HUES64 (cell line): ENCODE measurements at regions not wholly inside any gene's neighbourhood (a gene's known extent, or its start where the extent isn't known, plus 50 kb on each side); places are given as distances from the start of the nearest gene placed in this dataset.
"Not testable (repeated sequence)": the region's sequence is repeated elsewhere in the genome, so short reads cannot be mapped to it uniquely, and the experiment has no call there.

Source experiments
- H3K27ac ChIP-seq: 2 replicates; pipeline ENCODE4 v1.7.0; 2013; ENCODE audit warnings: low read depth, low read length, inconsistent platforms
- H3K27me3 ChIP-seq: 2 replicates; pipeline ENCODE4 v1.6.1; 2013; ENCODE audit warnings: mild to moderate bottlenecking, low read length; ENCODE audit not compliant: insufficient read depth
- H3K36me3 ChIP-seq: 2 replicates; pipeline ENCODE4 v1.6.1; 2013; ENCODE audit warnings: mild to moderate bottlenecking, low read length; ENCODE audit not compliant: insufficient read depth
- H3K4me1 ChIP-seq: 2 replicates; pipeline ENCODE4 v1.6.1; 2013; ENCODE audit warnings: mild to moderate bottlenecking, low read length, moderate library complexity; ENCODE audit not compliant: insufficient read depth
- H3K4me3 ChIP-seq: 2 replicates; pipeline ENCODE4 v1.5.1; 2013; ENCODE audit warnings: mild to moderate bottlenecking, low read length, moderate library complexity
- H3K9ac ChIP-seq: 2 replicates; pipeline ENCODE4 v1.6.1; 2013; ENCODE audit warnings: mild to moderate bottlenecking, low read depth, low read length
- H3K9me3 ChIP-seq: 2 replicates; pipeline ENCODE4 v1.6.1; 2013; ENCODE audit warnings: low read depth, low read length; ENCODE audit not compliant: insufficient read depth
- WGBS: fragments of 150-250, 120-280 bp; methylation state at CpG from one replicate; pipeline ENCODE4 v1.1.7; 2013; ENCODE audit warnings: missing lambda C conversion rate; 5-methylcytosine and 5-hydroxymethylcytosine counted together

DNA sequence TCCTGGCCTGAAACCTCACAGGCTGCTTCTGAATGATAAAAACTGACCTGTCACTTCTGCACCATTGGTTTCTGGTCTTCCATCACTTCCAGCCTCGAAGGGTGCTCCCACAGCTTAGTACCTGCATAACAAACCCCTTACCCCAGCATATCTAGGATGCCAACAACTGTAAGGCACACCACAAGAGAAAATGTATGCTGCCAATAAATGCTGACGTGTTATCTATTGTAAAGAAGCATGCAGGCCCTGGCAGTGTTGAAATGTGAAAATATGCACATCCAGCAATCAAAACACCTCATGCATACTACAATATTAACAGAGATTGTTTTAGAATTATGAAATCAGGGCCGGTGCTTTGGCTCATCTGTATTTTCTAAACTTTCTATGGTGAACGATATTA, 242.0 kb upstream of the NSMCE3 start:
- Histone ChIP-seq H3K9me3 (no peaks in the 10 kb centered on the region), H3K27me3 (no peaks in the 10 kb centered on the region), H3K4me3 (no peak overlapping the region), H3K27ac (no peak overlapping the region), H3K36me3 (no peaks in the 10 kb centered on the region), H3K9ac (no peak overlapping the region), H3K4me1 (no peaks in the 10 kb centered on the region)
- WGBS, result 95% methylated on average over 2 of the region's 4 CpGs

DNA sequence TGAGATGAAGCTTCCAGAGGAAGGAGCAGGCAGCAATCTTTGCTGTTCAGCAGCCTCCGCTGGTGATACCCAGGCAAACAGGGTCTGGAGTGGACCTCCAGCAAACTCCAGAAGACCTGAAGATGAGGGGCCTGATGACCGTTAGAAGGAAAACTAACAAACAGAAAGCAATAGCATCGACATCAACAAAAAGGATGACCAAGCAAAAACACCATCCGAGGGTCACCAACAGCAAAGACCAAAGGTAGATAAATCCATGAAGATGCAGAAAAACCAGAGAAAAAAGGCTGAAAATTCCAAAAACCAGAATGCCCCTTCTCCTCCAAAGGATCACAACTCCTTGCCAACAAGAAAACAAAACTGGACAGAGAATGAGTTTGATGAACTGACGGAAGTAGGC, 235.9 kb upstream of the NSMCE3 start:
- not testable (repeated sequence) for H3K36me3 ChIP-seq, H3K27me3 ChIP-seq, H3K27ac ChIP-seq, H3K9ac ChIP-seq, H3K9me3 ChIP-seq, H3K4me3 ChIP-seq
- WGBS, result 97% methylated on average over 5 of the region's 5 CpGs
- peaks cover 14% of the 10 kb centered on the region for H3K4me1 ChIP-seq

DNA sequence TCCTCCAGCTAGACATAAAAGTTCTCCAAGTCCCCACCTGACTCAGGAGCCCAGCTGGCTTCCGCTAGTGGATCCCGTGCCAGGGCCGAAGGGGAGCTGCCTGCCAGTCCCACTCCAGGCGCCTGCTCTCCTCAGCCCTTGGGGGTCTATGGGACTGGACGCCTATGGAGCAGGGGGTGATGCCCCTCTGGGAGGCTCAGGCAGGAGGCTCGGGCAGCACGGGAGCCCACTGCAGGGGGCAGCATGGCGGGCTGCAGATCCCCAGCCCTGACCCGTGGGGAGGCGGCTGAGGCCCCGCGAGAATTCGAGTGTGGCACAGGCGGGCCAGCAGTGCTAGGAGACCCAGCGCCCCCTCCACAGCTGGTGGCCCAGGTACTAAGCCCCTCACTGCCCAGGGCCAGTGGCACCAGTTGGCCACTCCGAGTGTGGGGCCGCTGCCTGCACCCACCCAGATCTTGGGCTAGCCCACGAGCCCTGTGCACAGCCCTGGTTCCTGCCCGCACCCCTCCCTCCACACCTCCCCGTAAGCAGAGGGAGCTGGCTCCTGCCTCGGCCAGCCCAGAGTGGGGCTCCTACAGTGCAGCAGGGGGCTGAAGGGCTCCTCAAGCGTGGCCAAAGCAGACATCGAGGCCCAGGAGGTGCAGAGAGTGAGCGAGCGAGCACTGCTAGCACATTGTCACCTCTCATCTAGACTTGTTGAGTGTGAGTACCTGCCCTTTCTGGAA, 221.3 kb upstream of the NSMCE3 start:
- Histone ChIP-seq H3K36me3 (no peaks in the 10 kb centered on the region), H3K9ac (no peak overlapping the region), H3K9me3 (peaks cover 6% of the 10 kb centered on the region; the same call in 1 of the 2 replicates), H3K27me3 (no peaks in the 10 kb centered on the region), H3K4me3 (no peak overlapping the region), H3K4me1 (no peaks in the 10 kb centered on the region), H3K27ac (no peak overlapping the region)
- WGBS, result 93% methylated on average over 25 of the region's 25 CpGs

DNA sequence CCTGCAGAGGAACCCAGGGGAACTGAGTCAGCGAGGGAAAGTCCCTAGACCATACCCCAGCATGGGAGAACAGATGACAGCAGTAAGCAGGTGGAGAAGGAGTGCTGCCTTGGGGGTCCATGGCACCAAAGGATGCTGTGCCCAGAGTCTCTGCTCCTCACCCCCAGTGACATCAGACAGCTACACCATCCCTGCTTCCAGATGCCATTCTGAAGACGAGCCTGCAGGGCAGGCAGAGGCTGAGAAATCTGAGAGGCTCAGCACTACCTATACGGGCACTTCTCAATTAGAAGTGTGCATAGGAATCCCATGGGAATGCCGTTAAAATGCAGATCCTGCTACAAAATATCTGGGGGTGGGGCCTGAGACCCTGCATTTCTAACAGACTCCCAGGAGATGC, 211.3 kb upstream of the NSMCE3 start:
- Histone ChIP-seq H3K36me3 (no peaks in the 10 kb centered on the region), H3K4me1 (peaks cover 8% of the 10 kb centered on the region; the same call in 1 of the 2 replicates), H3K9me3 (no peaks in the 10 kb centered on the region), H3K27ac (no peak overlapping the region), H3K9ac (no peak overlapping the region), H3K27me3 (no peaks in the 10 kb centered on the region), H3K4me3 (no peak overlapping the region)
- WGBS, result 81% methylated on average over 4 of the region's 4 CpGs

DNA sequence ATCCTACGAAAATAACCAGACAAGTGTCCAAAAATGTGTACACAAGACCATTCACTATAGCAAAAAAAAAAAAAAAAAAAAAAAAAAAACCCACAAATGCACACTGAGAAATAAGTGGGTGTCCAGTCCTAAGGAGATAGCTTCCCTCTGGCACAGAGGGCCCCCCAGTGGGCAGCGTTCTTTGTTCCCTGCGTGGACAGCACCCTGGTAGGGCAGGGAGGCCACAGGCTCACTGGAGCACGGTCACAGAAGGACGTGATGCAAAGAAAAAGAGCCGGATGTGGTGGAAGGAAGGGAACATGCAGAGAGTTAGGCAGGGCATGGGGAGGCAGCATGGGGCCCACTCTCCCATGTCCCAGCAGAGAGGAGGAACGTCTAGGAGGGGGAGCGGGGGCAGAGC, 210.7 kb upstream of the NSMCE3 start:
- Histone ChIP-seq H3K9me3 (no peaks in the 10 kb centered on the region), H3K4me1 (peaks cover 8% of the 10 kb centered on the region; the same call in 1 of the 2 replicates), H3K27ac (no peak overlapping the region), H3K36me3 (no peaks in the 10 kb centered on the region), H3K4me3 (no peak overlapping the region), H3K9ac (no peak overlapping the region), H3K27me3 (no peaks in the 10 kb centered on the region)
- 84% methylated on average over 8 of the region's 8 CpGs for WGBS

DNA sequence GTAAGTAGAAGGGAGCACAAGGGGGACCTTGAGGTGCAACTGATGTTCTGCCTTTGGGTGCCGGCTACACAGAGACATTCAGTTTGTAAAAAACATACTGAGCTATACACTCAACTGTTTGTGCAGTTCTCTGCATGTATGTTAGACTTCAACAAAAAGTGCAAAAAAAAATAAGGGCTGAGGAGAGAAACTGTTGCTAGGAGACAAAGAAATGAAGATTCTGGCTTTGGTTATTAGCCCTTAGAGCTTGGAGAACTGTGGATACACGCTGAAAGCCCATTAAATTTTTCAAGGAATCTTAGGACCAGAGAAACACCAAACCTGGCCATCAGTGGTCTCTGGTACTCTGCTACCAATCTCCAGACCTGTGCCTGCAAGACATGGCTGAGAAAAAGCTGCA, 207.6 kb upstream of the NSMCE3 start:
- peaks cover 8% of the 10 kb centered on the region; the same call in 1 of the 2 replicates for H3K4me1 ChIP-seq
- H3K36me3 ChIP-seq, result no peaks in the 10 kb centered on the region
- no peaks in the 10 kb centered on the region for H3K9me3 ChIP-seq
- no peaks in the 10 kb centered on the region for H3K27me3 ChIP-seq
- H3K27ac ChIP-seq, result no peak overlapping the region
- no peak overlapping the region for H3K9ac ChIP-seq
- WGBS, result 97% methylated on average over 2 of the region's 2 CpGs
- H3K4me3 ChIP-seq, result no peak overlapping the region

DNA sequence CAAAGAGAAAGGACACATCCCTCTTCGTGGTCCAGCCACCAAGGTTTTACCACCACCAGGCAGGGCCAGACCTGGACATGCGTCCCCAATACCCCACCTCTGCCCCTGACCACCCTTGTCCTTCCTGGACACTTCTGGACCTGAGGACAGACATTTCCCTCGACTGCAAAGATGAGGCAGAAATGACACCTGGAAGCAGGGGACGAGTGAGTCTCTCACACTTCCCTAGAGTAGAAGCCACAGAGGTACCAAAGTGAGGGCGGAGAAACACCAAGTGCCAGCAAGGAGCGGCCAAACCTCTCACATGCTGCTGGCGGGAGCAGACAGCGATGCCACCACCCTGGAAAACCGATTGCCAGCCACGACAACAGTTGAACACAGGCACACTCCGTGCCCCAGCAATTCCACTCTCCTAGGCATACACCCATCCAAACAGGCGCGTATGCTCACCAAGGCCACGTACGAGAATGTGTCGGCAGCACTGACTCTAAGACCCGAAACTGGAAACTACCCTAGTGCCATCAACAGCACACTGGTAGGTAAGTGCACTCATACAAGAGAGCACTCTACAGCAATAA, 207.0 kb upstream of the NSMCE3 start:
- H3K9me3 ChIP-seq, result no peaks in the 10 kb centered on the region
- 90% methylated on average over 17 of the region's 17 CpGs for WGBS
- peaks cover 8% of the 10 kb centered on the region; the same call in 1 of the 2 replicates for H3K4me1 ChIP-seq
- no peak overlapping the region for H3K27ac ChIP-seq
- H3K27me3 ChIP-seq, result no peaks in the 10 kb centered on the region
- no peak overlapping the region for H3K9ac ChIP-seq
- no peaks in the 10 kb centered on the region for H3K36me3 ChIP-seq
- H3K4me3 ChIP-seq, result no peak overlapping the region

DNA sequence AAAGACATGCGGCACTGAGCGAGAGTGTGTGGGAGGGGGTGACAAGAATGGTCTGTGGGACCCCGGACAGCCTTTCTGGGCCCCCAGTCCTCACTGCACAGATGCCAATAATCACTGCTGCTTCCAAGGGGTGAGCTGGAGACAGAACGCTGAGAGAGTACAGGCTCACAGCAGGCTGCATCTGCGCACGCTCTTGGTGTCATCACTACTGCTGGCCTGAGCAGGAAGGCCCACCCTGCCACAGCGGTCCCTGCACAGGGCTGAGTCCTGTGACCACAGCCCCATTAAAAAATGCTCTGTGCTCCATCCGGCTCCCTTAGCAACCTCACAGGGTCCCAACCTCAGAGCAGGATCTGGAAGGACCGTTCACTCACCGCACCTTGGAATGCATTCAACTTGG, 205.5 kb upstream of the NSMCE3 start:
- H3K4me3 ChIP-seq, result no peak overlapping the region
- H3K9me3 ChIP-seq, result no peaks in the 10 kb centered on the region
- H3K27me3 ChIP-seq, result no peaks in the 10 kb centered on the region
- no peak overlapping the region for H3K9ac ChIP-seq
- no peak overlapping the region for H3K27ac ChIP-seq
- no peaks in the 10 kb centered on the region for H3K4me1 ChIP-seq
- no peaks in the 10 kb centered on the region for H3K36me3 ChIP-seq
- WGBS, result 92% methylated on average over 10 of the region's 10 CpGs

DNA sequence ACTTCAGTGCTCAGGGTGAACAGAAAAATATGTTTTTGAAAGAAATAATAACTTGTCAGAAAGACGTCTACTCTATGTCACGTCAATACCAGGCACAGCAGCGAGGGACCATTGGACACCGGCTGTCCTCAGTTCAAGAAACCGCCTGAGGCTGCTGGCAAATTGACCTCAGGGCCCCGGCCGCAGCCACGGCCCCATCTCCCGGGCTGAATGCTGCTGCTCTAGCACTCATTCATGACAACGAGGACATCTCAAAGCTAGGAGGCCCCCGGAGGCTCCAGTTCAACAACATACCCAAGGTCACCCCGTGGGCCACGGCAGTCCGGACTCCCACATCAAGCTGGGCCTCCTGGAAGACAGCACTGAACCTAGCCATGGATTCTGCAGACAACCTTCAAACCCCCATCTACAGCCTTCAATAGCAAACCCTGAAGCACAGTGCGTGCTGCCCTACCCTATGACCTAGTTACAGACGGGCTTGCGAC, 204.0 kb upstream of the NSMCE3 start:
- H3K4me3 ChIP-seq, result no peak overlapping the region
- H3K9ac ChIP-seq, result no peak overlapping the region
- H3K4me1 ChIP-seq, result no peaks in the 10 kb centered on the region
- H3K36me3 ChIP-seq, result no peaks in the 10 kb centered on the region
- H3K9me3 ChIP-seq, result no peaks in the 10 kb centered on the region
- no peak overlapping the region for H3K27ac ChIP-seq
- 94% methylated on average over 17 of the region's 17 CpGs for WGBS
- H3K27me3 ChIP-seq, result no peaks in the 10 kb centered on the region

DNA sequence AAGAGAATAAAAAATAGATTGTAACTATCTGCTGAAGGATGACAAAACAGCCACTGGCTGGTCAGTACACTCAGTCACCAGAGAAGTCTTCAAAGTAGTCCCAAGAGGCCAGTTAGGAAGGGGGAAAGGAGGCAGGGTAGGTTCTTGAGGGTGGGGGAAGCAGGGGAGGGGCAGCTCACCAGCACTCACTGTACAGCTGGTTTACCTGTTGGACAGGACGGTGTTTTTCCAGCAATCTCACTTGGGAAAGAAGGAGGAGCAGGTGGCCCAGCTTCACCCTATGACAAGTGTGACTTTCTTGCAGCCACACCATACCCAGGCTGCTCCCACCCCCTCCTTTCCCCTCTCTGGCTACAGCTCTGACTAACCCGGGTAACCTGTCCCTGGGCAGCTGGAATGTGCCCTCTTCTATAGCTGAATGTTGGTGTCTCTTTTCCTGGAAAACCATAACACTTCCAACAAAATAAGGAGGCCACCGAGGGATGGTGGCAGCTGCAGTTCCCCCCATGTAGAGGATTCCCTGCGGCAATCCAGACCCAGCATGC, 203.4 kb upstream of the NSMCE3 start:
- H3K27ac ChIP-seq, result no peak overlapping the region
- WGBS, result 85% methylated on average over 4 of the region's 4 CpGs
- no peak overlapping the region for H3K9ac ChIP-seq
- H3K9me3 ChIP-seq, result no peaks in the 10 kb centered on the region
- no peaks in the 10 kb centered on the region for H3K36me3 ChIP-seq
- H3K27me3 ChIP-seq, result no peaks in the 10 kb centered on the region
- H3K4me3 ChIP-seq, result no peak overlapping the region
- H3K4me1 ChIP-seq, result no peaks in the 10 kb centered on the region

DNA sequence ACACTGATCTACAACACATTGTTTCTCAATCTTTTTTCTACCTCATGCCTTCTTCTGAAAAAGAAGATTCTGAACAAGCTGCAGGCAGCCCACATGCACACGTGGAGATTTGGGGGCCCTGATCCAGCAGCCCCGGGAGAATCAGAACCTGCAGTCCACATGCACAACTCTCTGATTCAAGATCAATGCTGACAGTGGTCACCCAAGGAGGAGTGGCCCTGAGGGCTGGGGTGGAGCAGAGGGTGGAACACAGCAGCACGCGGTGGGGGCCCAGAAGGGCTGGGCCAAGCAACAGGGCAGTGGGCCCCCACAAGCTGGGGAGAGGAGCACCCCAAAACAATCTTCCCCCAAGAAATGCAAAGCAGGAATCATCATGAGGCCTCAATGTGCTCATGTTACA, 202.1 kb upstream of the NSMCE3 start:
- no peak overlapping the region for H3K27ac ChIP-seq
- H3K9ac ChIP-seq, result no peak overlapping the region
- WGBS, result 88% methylated on average over 4 of the region's 4 CpGs
- no peaks in the 10 kb centered on the region for H3K27me3 ChIP-seq
- no peak overlapping the region for H3K4me3 ChIP-seq
- H3K36me3 ChIP-seq, result no peaks in the 10 kb centered on the region
- H3K4me1 ChIP-seq, result no peaks in the 10 kb centered on the region
- no peaks in the 10 kb centered on the region for H3K9me3 ChIP-seq
